GM12878 (cell line): ENCODE measurements at regions not wholly inside any gene's neighbourhood (a gene's known extent, or its start where the extent isn't known, plus 50 kb on each side); places are given as distances from the start of the nearest gene placed in this dataset.

Experiments used
- ATAC-seq: fragments of 200-7000 bp; cut with Tn5 transposase; 3 replicates; pipeline ENCODE4 v1.9.1; 2020; ENCODE audit warnings: mild to moderate bottlenecking, moderate library complexity
- BruUV-seq: library from RNA; stranded (reverse); fragments of 400-500 nt; replicated peaks from 2 replicates; lab custom pipeline; 2021; lab: Mats Ljungman, UMichigan
- CTCF ChIA-PET: fragments of 300-600 bp; sonication (Branson Sonifier 250); formaldehyde crosslinking; extraction: SDS; loops from one replicate; lab custom pipeline; 2021; ENCODE audit warnings: inconsistent platforms; lab: Yijun Ruan, JAX
- POLR2A ChIA-PET: fragments of 350-600 bp; formaldehyde crosslinking; extraction: SDS; loops from one replicate; lab custom pipeline; 2021; ENCODE audit warnings: inconsistent platforms; lab: Charles Lee
- RAD21 ChIA-PET: fragments of 300-600 bp; sonication (Branson Sonifier 250); formaldehyde crosslinking; loops from one replicate; lab custom pipeline; 2023; ENCODE audit warnings: antibody characterized with exemption; ENCODE audit not compliant: unreplicated experiment; lab: Charles Lee
- SMC1A ChIA-PET: fragments of 300-600 bp; sonication (Branson Sonifier 250); formaldehyde crosslinking; loops from one replicate; lab custom pipeline; 2023; ENCODE audit not compliant: unreplicated experiment, uncharacterized antibody; lab: Charles Lee
- DNase-seq: peaks from one replicate; pipeline ENCODE4 v3.0.0-alpha.2; 2011; ENCODE audit warnings: low read depth, low spot score
- FAIRE-seq: peaks from 3 replicates; lab custom pipeline; 2011; peaks lifted over from hg19 to GRCh38; lab: Jason Lieb, UNC
- H2AFZ ChIP-seq: 2 replicates; pipeline ENCODE4 v1.6.0; 2011; ENCODE audit warnings: low read depth, low read length, control low read depth; ENCODE audit not compliant: control insufficient read depth
- H3K27ac ChIP-seq: 2 replicates; pipeline ENCODE4 v1.5.1; 2011; ENCODE audit warnings: control low read depth; ENCODE audit not compliant: control insufficient read depth, insufficient read depth
- H3K27me3 ChIP-seq, 2 experiments: replicated peaks in 1 of 2; 2 replicates each; pipeline versions ENCODE4 v1.6.0 to v1.6.1; 2011; ENCODE audit warnings: low read length in 1 of 2; ENCODE audit not compliant: control insufficient read depth in 2 of 2, insufficient read depth in 2 of 2
- H3K36me3 ChIP-seq, 2 experiments: 2 replicates each; pipeline ENCODE4 v1.5.1; 2011; ENCODE audit warnings: low read length in 1 of 2; ENCODE audit not compliant: control insufficient read depth in 2 of 2, insufficient read depth in 2 of 2
- H3K4me1 ChIP-seq: 2 replicates; pipeline ENCODE4 v1.6.1; 2011; ENCODE audit warnings: mild to moderate bottlenecking, low read length, moderate library complexity, mixed read lengths; ENCODE audit not compliant: control insufficient read depth, insufficient read depth
- H3K4me2 ChIP-seq: 2 replicates; pipeline ENCODE4 v1.6.0; 2011; ENCODE audit warnings: control low read depth; ENCODE audit not compliant: control insufficient read depth, insufficient read depth
- H3K4me3 ChIP-seq: fragments of 200-600 bp; sonication (generic); 2 replicates; pipeline ENCODE4 v1.5.1; 2016
- H3K79me2 ChIP-seq: 2 replicates; pipeline ENCODE4 v1.6.0; 2011; ENCODE audit warnings: low read length; ENCODE audit not compliant: control insufficient read depth, insufficient read depth
- H3K9ac ChIP-seq: 2 replicates; pipeline ENCODE4 v1.8.0; 2011; ENCODE audit warnings: low read length, control low read depth, mixed read lengths; ENCODE audit not compliant: control insufficient read depth, insufficient read depth
- H3K9me3 ChIP-seq: replicated peaks from 3 replicates; pipeline ENCODE4 v1.5.1; 2011; ENCODE audit warnings: mild to moderate bottlenecking, low read length; ENCODE audit not compliant: control insufficient read depth, insufficient read depth
- H4K20me1 ChIP-seq: 2 replicates; pipeline ENCODE4 v1.6.0; 2011; ENCODE audit not compliant: control insufficient read depth, insufficient read depth
- BACH1 ChIP-seq: fragments of 450-650 bp; IDR thresholded peaks from 2 replicates; pipeline ENCODE4 v1.6.1; 2017; ENCODE audit warnings: mild to moderate bottlenecking, borderline replicate concordance
- BMI1 ChIP-seq: fragments of 450-650 bp; IDR thresholded peaks from 2 replicates; pipeline ENCODE4 v1.6.1; 2016; ENCODE audit warnings: mild to moderate bottlenecking, moderate library complexity, borderline replicate concordance
- CBFB ChIP-seq: IDR thresholded peaks from 2 replicates; pipeline ENCODE4 v1.6.1; 2016; ENCODE audit warnings: antibody characterized with exemption, low read depth
- CEBPB ChIP-seq, 2 experiments: fragments of 150-350 bp in 1 of 2; IDR thresholded peaks; 2 replicates each; pipeline ENCODE4 v1.6.1; 2012 to 2014; ENCODE audit warnings: low read depth in 2 of 2, low read length in 2 of 2, borderline replicate concordance in 1 of 2, inconsistent platforms in 1 of 2
- DPF2 ChIP-seq: fragments of 450-650 bp; IDR thresholded peaks from 2 replicates; pipeline ENCODE4 v1.6.1; 2017; ENCODE audit warnings: mild to moderate bottlenecking
- EED ChIP-seq: sonication (generic); IDR thresholded peaks from 2 replicates; pipeline ENCODE4 v1.6.1; 2016; ENCODE audit warnings: antibody characterized with exemption, low read depth
- FOS ChIP-seq: IDR thresholded peaks from 3 replicates; pipeline ENCODE4 v1.6.1; 2011; ENCODE audit warnings: borderline replicate concordance; ENCODE audit not compliant: insufficient read length; ENCODE audit errors: extremely low read depth
- HCFC1 ChIP-seq: fragments of 150-350 bp; IDR thresholded peaks from 2 replicates; pipeline ENCODE4 v1.6.1; 2014; ENCODE audit warnings: low read length
- HDGF ChIP-seq: fragments of 450-650 bp; IDR thresholded peaks from 2 replicates; pipeline ENCODE4 v1.6.1; 2016; ENCODE audit warnings: antibody characterized with exemption
- KDM1A ChIP-seq: fragments of 200-600 bp; sonication (generic); IDR thresholded peaks from 2 replicates; pipeline ENCODE4 v1.6.1; 2016; ENCODE audit warnings: borderline replicate concordance
- NR2C2 ChIP-seq: IDR thresholded peaks from 2 replicates; pipeline ENCODE4 v1.6.1; 2011; ENCODE audit warnings: borderline replicate concordance, low read depth; ENCODE audit not compliant: control insufficient read depth, insufficient read length
- PAX8 ChIP-seq: fragments of 450-650 bp; IDR thresholded peaks from 2 replicates; pipeline ENCODE4 v1.6.1; 2017; ENCODE audit warnings: mild to moderate bottlenecking, moderate library complexity
- RB1 ChIP-seq: fragments of 450-650 bp; formaldehyde crosslinking; IDR thresholded peaks from 2 replicates; pipeline ENCODE4 v1.6.1; 2017; ENCODE audit warnings: mild to moderate bottlenecking, borderline replicate concordance
- STAT1 ChIP-seq: fragments of 450-650 bp; conservative IDR thresholded peaks from 2 replicates; pipeline ENCODE4 v1.6.1; 2014; ENCODE audit warnings: antibody characterized with exemption, mild to moderate bottlenecking
- TBL1XR1 ChIP-seq: IDR thresholded peaks from 2 replicates; pipeline ENCODE4 v1.6.1; 2012; ENCODE audit warnings: low read depth, low read length, improper control_type of control experiment
- TCF12 ChIP-seq: IDR thresholded peaks from 2 replicates; pipeline ENCODE4 v1.6.1; 2011; ENCODE audit warnings: low read depth, mild to moderate bottlenecking, low read length
- TCF3 ChIP-seq: IDR thresholded peaks from 2 replicates; pipeline ENCODE4 v1.6.1; 2012; ENCODE audit warnings: low read depth, mild to moderate bottlenecking, low read length, borderline replicate concordance; ENCODE audit not compliant: insufficient read depth
- WGBS: methylation state at CpG from one replicate; pipeline ENCODE4 v1.1.6; 2016; ENCODE audit warnings: low lambda C conversion rate; ENCODE audit not compliant: insufficient replicate concordance, insufficient coverage; ENCODE audit errors: missing lambda C conversion rate; 5-methylcytosine and 5-hydroxymethylcytosine counted together
- in situ Hi-C: fragments of 300-500 bp; cut with MboI; formaldehyde crosslinking; loops from 9 replicates; pipeline ENCODE4 v1.14.3; 2018; ENCODE audit warnings: mixed read lengths
- intact Hi-C: fragments of 100-400 bp; cut with micrococcal nuclease; formaldehyde crosslinking; loops from one replicate; pipeline ENCODE4 v1.14.2; 2022; ENCODE audit not compliant: unreplicated experiment
- TF ChIP-seq, protein P1 (sequence below): fragments of 450-650 bp; IDR thresholded peaks from 2 replicates; pipeline ENCODE4 v1.6.1; 2017; ENCODE audit warnings: mild to moderate bottlenecking, low read depth, inconsistent platforms; ENCODE audit not compliant: poor library complexity, severe bottlenecking
- TF ChIP-seq, protein P2 (sequence below): fragments of 450-650 bp; IDR thresholded peaks from 2 replicates; pipeline ENCODE4 v1.6.1; 2016; ENCODE audit warnings: mild to moderate bottlenecking
- TF ChIP-seq, protein P3 (sequence below): fragments of 450-650 bp; IDR thresholded peaks from 2 replicates; pipeline ENCODE4 v1.6.1; 2014; ENCODE audit warnings: mild to moderate bottlenecking
- TF ChIP-seq, protein P4 (sequence below): fragments of 450-650 bp; IDR thresholded peaks from 2 replicates; pipeline ENCODE4 v1.6.1; 2017; ENCODE audit warnings: low read depth, mild to moderate bottlenecking, moderate library complexity

DNA sequence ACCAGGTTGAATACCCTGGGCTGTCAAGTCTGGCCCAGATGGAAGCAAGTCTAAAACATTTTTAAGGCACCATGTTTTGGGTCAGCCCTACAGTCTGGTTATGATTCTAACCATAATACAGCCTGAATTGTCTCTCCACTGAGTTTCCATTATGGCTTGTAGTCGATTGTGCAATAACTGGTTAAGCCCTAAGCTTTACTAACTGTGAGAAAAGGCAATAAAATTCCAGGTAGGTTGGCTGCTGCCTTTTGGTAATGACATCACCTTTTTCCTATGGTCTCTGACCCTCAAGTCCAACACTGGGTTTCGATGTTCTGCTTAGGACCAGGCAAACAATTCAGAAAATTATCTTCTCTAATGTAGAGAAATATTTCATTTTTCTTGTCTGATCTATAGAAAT, 243.3 kb downstream of the ACTL7B start (continued):
- TF ChIP-seq, protein P1, sequence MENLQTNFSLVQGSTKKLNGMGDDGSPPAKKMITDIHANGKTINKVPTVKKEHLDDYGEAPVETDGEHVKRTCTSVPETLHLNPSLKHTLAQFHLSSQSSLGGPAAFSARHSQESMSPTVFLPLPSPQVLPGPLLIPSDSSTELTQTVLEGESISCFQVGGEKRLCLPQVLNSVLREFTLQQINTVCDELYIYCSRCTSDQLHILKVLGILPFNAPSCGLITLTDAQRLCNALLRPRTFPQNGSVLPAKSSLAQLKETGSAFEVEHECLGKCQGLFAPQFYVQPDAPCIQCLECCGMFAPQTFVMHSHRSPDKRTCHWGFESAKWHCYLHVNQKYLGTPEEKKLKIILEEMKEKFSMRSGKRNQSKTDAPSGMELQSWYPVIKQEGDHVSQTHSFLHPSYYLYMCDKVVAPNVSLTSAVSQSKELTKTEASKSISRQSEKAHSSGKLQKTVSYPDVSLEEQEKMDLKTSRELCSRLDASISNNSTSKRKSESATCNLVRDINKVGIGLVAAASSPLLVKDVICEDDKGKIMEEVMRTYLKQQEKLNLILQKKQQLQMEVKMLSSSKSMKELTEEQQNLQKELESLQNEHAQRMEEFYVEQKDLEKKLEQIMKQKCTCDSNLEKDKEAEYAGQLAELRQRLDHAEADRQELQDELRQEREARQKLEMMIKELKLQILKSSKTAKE = no peak
- TF ChIP-seq BMI1 = no peak
- no peak for TF ChIP-seq EED
- TF ChIP-seq TCF12 = no peak
- TF ChIP-seq KDM1A = no peak
- TF ChIP-seq RB1 = no peak
- no peak for TF ChIP-seq PAX8
- TF ChIP-seq TBL1XR1 = no peak
- TF ChIP-seq, protein P2, sequence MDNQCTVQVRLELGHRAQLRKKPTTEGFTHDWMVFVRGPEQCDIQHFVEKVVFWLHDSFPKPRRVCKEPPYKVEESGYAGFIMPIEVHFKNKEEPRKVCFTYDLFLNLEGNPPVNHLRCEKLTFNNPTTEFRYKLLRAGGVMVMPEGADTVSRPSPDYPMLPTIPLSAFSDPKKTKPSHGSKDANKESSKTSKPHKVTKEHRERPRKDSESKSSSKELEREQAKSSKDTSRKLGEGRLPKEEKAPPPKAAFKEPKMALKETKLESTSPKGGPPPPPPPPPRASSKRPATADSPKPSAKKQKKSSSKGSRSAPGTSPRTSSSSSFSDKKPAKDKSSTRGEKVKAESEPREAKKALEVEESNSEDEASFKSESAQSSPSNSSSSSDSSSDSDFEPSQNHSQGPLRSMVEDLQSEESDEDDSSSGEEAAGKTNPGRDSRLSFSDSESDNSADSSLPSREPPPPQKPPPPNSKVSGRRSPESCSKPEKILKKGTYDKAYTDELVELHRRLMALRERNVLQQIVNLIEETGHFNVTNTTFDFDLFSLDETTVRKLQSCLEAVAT = no peak
- TF ChIP-seq CBFB = no peak
- no peak for TF ChIP-seq TCF3

DNA sequence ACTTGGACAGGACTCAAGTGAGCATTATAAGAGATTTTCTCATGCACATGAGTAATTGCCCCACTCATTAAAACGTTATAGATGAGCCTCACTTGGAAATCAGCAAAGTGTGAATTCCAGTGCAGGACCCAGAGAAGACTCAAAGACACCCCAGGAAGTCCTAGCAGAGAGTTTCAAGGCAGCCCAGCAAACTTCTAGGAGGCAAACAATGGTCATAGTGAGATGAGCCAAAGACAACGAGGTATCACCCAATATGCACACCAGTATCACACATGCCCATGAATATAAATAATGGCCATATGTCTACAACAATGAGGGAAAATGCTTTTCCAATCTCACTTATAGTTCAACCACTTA, 245.9 kb downstream of the ACTL7B start:
- ATAC-seq = no peak
- Histone ChIP-seq H3K9ac (no peak overlapping the region), H3K9me3 (no peaks in the 10 kb centered on the region), H2AFZ (no peak overlapping the region), H3K79me2 (no peaks in the 10 kb centered on the region), H3K27ac (no peak overlapping the region), H3K4me1 (no peaks in the 10 kb centered on the region), H4K20me1 (no peaks in the 10 kb centered on the region), H3K4me3 (no peak overlapping the region), H3K27me3 (no peaks in the 10 kb centered on the region), H3K4me2 (no peak overlapping the region), H3K36me3 (no peaks in the 10 kb centered on the region)
- FAIRE-seq = no peak
- RAD21 ChIA-PET = no interaction called here
- 0% methylated on average over 2 of the region's 2 CpGs for WGBS
- BruUV-seq = no TSS peak
- CTCF ChIA-PET = no interaction called here
- no peak for DNase-seq
- in situ Hi-C loops = no loop called here
- SMC1A ChIA-PET = no interaction called here
- POLR2A ChIA-PET = no interaction called here
- intact Hi-C loops = no loop called here
- no peak for TF ChIP-seq CEBPB (IDR thresholded peaks at IDR 0.05; ENCODE audit: borderline replicate concordance in 1 of 2, low read depth in 2 of 2, low read length in 2 of 2)
- TF ChIP-seq STAT1 = no peak
- TF ChIP-seq NR2C2 = no peak
- TF ChIP-seq, protein P3, sequence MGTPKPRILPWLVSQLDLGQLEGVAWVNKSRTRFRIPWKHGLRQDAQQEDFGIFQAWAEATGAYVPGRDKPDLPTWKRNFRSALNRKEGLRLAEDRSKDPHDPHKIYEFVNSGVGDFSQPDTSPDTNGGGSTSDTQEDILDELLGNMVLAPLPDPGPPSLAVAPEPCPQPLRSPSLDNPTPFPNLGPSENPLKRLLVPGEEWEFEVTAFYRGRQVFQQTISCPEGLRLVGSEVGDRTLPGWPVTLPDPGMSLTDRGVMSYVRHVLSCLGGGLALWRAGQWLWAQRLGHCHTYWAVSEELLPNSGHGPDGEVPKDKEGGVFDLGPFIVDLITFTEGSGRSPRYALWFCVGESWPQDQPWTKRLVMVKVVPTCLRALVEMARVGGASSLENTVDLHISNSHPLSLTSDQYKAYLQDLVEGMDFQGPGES = no peak
- no peak for TF ChIP-seq HCFC1
- TF ChIP-seq HDGF = no peak
- TF ChIP-seq BACH1 = no peak
- TF ChIP-seq DPF2 = no peak
- no peak for TF ChIP-seq FOS
- TF ChIP-seq, protein P4, sequence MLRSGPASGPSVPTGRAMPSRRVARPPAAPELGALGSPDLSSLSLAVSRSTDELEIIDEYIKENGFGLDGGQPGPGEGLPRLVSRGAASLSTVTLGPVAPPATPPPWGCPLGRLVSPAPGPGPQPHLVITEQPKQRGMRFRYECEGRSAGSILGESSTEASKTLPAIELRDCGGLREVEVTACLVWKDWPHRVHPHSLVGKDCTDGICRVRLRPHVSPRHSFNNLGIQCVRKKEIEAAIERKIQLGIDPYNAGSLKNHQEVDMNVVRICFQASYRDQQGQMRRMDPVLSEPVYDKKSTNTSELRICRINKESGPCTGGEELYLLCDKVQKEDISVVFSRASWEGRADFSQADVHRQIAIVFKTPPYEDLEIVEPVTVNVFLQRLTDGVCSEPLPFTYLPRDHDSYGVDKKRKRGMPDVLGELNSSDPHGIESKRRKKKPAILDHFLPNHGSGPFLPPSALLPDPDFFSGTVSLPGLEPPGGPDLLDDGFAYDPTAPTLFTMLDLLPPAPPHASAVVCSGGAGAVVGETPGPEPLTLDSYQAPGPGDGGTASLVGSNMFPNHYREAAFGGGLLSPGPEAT = no peak
